ENCODE measurements at regions not wholly inside any gene's neighbourhood (a gene's known extent, or its start where the extent isn't known, plus 50 kb on each side); places are given as distances from the start of the nearest gene placed in this dataset.

DNA sequence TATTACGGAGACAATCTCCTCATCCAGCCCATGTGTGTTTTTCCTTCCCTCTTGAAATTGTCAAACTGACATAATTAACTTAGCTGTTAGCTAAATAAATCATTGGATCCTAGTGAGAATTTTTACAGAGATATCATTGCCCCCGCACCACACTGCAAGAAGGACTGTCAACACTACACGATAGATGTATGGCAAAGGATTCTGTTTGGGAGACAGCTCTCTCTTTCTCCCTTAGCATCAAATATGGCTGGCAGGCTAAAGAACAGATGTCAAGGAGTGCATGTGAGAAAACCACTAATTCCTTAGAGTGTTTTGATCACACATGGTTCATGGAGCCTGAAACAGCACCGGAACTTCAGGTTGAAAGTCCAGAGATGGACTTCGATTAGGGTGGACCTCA, 136.8 kb downstream of the KCNA5 start:
- TF ChIP-seq, protein P1, sequence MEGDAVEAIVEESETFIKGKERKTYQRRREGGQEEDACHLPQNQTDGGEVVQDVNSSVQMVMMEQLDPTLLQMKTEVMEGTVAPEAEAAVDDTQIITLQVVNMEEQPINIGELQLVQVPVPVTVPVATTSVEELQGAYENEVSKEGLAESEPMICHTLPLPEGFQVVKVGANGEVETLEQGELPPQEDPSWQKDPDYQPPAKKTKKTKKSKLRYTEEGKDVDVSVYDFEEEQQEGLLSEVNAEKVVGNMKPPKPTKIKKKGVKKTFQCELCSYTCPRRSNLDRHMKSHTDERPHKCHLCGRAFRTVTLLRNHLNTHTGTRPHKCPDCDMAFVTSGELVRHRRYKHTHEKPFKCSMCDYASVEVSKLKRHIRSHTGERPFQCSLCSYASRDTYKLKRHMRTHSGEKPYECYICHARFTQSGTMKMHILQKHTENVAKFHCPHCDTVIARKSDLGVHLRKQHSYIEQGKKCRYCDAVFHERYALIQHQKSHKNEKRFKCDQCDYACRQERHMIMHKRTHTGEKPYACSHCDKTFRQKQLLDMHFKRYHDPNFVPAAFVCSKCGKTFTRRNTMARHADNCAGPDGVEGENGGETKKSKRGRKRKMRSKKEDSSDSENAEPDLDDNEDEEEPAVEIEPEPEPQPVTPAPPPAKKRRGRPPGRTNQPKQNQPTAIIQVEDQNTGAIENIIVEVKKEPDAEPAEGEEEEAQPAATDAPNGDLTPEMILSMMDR (IDR thresholded peaks at IDR 0.05): no peak
- TF ChIP-seq POLR2A (IDR thresholded peaks at IDR 0.05) (no peak), EP300 (IDR thresholded peaks at IDR 0.05) (no peak)

All from ovary (tissue), 3 donors.